Activated CD4-positive, alpha-beta T cell treated with anti-CD3 and anti-CD28 coated beads, Interleukin-2, amount 10 ng/mL, durations not matched to agents 7 days and 5 days (primary cell): ENCODE measurements at regions not wholly inside any gene's neighbourhood (a gene's known extent, or its start where the extent isn't known, plus 50 kb on each side); places are given as distances from the start of the nearest gene placed in this dataset.

ENCODE experiments used
- CTCF ChIA-PET: fragments of 350-600 bp; sonication (Branson Sonifier 250); formaldehyde crosslinking; loops from one replicate; lab custom pipeline; 2021; ENCODE audit warnings: antibody characterized with exemption; lab: Charles Lee
- POLR2A ChIA-PET: fragments of 350-600 bp; sonication (Branson Sonifier 250); formaldehyde crosslinking; loops from one replicate; lab custom pipeline; 2021; ENCODE audit warnings: antibody characterized with exemption; lab: Charles Lee
- DNase-seq: peaks from one replicate; pipeline ENCODE4 v3.0.0-alpha.2; 2020
- H3K27ac Mint-ChIP-seq: one replicate; pipeline ENCODE4 v1.8.0; 2021; ENCODE audit warnings: mild to moderate bottlenecking, moderate library complexity, mixed read lengths
- H3K27me3 Mint-ChIP-seq: one replicate; pipeline ENCODE4 v1.8.0; 2021; ENCODE audit warnings: mixed read lengths
- H3K36me3 Mint-ChIP-seq: one replicate; pipeline ENCODE4 v1.8.0; 2021; ENCODE audit warnings: low read depth, mixed read lengths
- H3K4me1 Mint-ChIP-seq: one replicate; pipeline ENCODE4 v1.8.0; 2021; ENCODE audit warnings: mixed read lengths
- H3K4me3 Mint-ChIP-seq: one replicate; pipeline ENCODE4 v1.8.0; 2021; ENCODE audit warnings: mild to moderate bottlenecking, moderate library complexity, mixed read lengths
- H3K9me3 Mint-ChIP-seq: one replicate; pipeline ENCODE4 v1.8.0; 2021; ENCODE audit warnings: mixed read lengths

- ChIA-PET POLR2A (no interaction called here), CTCF (no interaction called here)
- Mint-ChIP-seq H3K4me1 (no peaks in the 10 kb centered on the region), H3K36me3 (no peaks in the 10 kb centered on the region), H3K27ac (no peak overlapping the region), H3K4me3 (no peak overlapping the region), H3K9me3 (no peaks in the 10 kb centered on the region), H3K27me3 (no peaks in the 10 kb centered on the region)
- no peak for DNase-seq
These were observed 55.5 kb upstream of the SLC5A12 start for GRCh38 chr11:26777372-26777808.

- POLR2A ChIA-PET = no interaction called here
These were observed 56.3 kb upstream of the SLC5A12 start for GRCh38 chr11:26778000-26778757.

GRCh38 chr11:26779074-26779865 lies 57.4 kb upstream of the SLC5A12 start:
- DNase-seq = no peak
- H3K4me1 Mint-ChIP-seq = no peaks in the 10 kb centered on the region
- POLR2A ChIA-PET = no interaction called here
- CTCF ChIA-PET = interaction anchor here (1.2 kb wide), 1 partner anchor 10 kb away, joined by 3 read pairs; no protein-coding TSS in a partner anchor
- H3K27ac Mint-ChIP-seq = no peak overlapping the region
- no peaks in the 10 kb centered on the region for H3K27me3 Mint-ChIP-seq
- H3K36me3 Mint-ChIP-seq = no peaks in the 10 kb centered on the region
- no peak overlapping the region for H3K4me3 Mint-ChIP-seq
- peaks cover 5% of the 10 kb centered on the region for H3K9me3 Mint-ChIP-seq

More at GRCh38 chr11:26778000-26778757, 56.3 kb upstream of the SLC5A12 start:
- CTCF ChIA-PET = interaction anchor here (1.2 kb wide), 1 partner anchor 12 kb away, joined by 3 read pairs; no protein-coding TSS in a partner anchor
- H3K4me3 Mint-ChIP-seq = no peak overlapping the region
- no peaks in the 10 kb centered on the region for H3K36me3 Mint-ChIP-seq
- no peak for DNase-seq
- no peaks in the 10 kb centered on the region for H3K27me3 Mint-ChIP-seq
- H3K9me3 Mint-ChIP-seq = no peaks in the 10 kb centered on the region
- H3K4me1 Mint-ChIP-seq = no peaks in the 10 kb centered on the region
- no peak overlapping the region for H3K27ac Mint-ChIP-seq

- H3K36me3 Mint-ChIP-seq = no peaks in the 10 kb centered on the region
- CTCF ChIA-PET = no interaction called here
These were observed 58.7 kb upstream of the SLC5A12 start for GRCh38 chr11:26780376-26781085.

GRCh38 chr11:26782220-26782965 lies 60.5 kb upstream of the SLC5A12 start:
- CTCF ChIA-PET = no interaction called here

More at GRCh38 chr11:26780376-26781085, 58.7 kb upstream of the SLC5A12 start:
- H3K27me3 Mint-ChIP-seq = no peaks in the 10 kb centered on the region
- POLR2A ChIA-PET = no interaction called here
- no peak overlapping the region for H3K27ac Mint-ChIP-seq
- H3K4me3 Mint-ChIP-seq = no peak overlapping the region
- H3K9me3 Mint-ChIP-seq = peaks cover 8% of the 10 kb centered on the region
- no peak for DNase-seq
- H3K4me1 Mint-ChIP-seq = no peaks in the 10 kb centered on the region

GRCh38 chr11:26783997-26784396 lies 62.1 kb upstream of the SLC5A12 start:
- ChIA-PET CTCF (no interaction called here), POLR2A (no interaction called here)
- Mint-ChIP-seq H3K9me3 (peaks cover 15% of the 10 kb centered on the region), H3K4me3 (no peak overlapping the region), H3K27me3 (no peaks in the 10 kb centered on the region), H3K27ac (no peak overlapping the region), H3K4me1 (no peaks in the 10 kb centered on the region), H3K36me3 (no peaks in the 10 kb centered on the region)
- no peak for DNase-seq

More at GRCh38 chr11:26782220-26782965, 60.5 kb upstream of the SLC5A12 start:
- no peak overlapping the region for H3K4me3 Mint-ChIP-seq
- no peaks in the 10 kb centered on the region for H3K27me3 Mint-ChIP-seq
- H3K36me3 Mint-ChIP-seq = no peaks in the 10 kb centered on the region
- no peaks in the 10 kb centered on the region for H3K4me1 Mint-ChIP-seq
- H3K9me3 Mint-ChIP-seq = peaks cover 15% of the 10 kb centered on the region
- POLR2A ChIA-PET = no interaction called here
- H3K27ac Mint-ChIP-seq = no peak overlapping the region
- no peak for DNase-seq

GRCh38 chr11:26790738-26791137 lies 68.9 kb upstream of the SLC5A12 start:
- no peaks in the 10 kb centered on the region for H3K4me1 Mint-ChIP-seq
- H3K27me3 Mint-ChIP-seq = no peaks in the 10 kb centered on the region
- H3K27ac Mint-ChIP-seq = no peak overlapping the region
- H3K4me3 Mint-ChIP-seq = no peak overlapping the region
- H3K9me3 Mint-ChIP-seq = peaks cover 6% of the 10 kb centered on the region
- H3K36me3 Mint-ChIP-seq = no peaks in the 10 kb centered on the region
- no peak for DNase-seq
- CTCF ChIA-PET = no interaction called here
- POLR2A ChIA-PET = no interaction called here

- H3K27ac Mint-ChIP-seq = no peak overlapping the region
These were observed 71.1 kb upstream of the SLC5A12 start for GRCh38 chr11:26792941-26793340.

GRCh38 chr11:26793487-26793886 lies 71.6 kb upstream of the SLC5A12 start:
- Mint-ChIP-seq H3K9me3 (no peaks in the 10 kb centered on the region), H3K4me1 (no peaks in the 10 kb centered on the region), H3K36me3 (no peaks in the 10 kb centered on the region), H3K27ac (no peak overlapping the region), H3K27me3 (no peaks in the 10 kb centered on the region), H3K4me3 (no peak overlapping the region)
- CTCF ChIA-PET = no interaction called here
- no peak for DNase-seq
- POLR2A ChIA-PET = no interaction called here

More at GRCh38 chr11:26792941-26793340, 71.1 kb upstream of the SLC5A12 start:
- no peak for DNase-seq
- H3K36me3 Mint-ChIP-seq = no peaks in the 10 kb centered on the region
- no peaks in the 10 kb centered on the region for H3K27me3 Mint-ChIP-seq
- no peak overlapping the region for H3K4me3 Mint-ChIP-seq
- no peaks in the 10 kb centered on the region for H3K4me1 Mint-ChIP-seq
- ChIA-PET CTCF (no interaction called here), POLR2A (no interaction called here)
- H3K9me3 Mint-ChIP-seq = no peaks in the 10 kb centered on the region

GRCh38 chr11:26801601-26802000 lies 79.7 kb upstream of the SLC5A12 start:
- CTCF ChIA-PET = no interaction called here
- Mint-ChIP-seq H3K9me3 (no peaks in the 10 kb centered on the region), H3K36me3 (no peaks in the 10 kb centered on the region), H3K4me3 (no peak overlapping the region), H3K4me1 (no peaks in the 10 kb centered on the region), H3K27me3 (no peaks in the 10 kb centered on the region), H3K27ac (no peak overlapping the region)
- no peak for DNase-seq
- POLR2A ChIA-PET = no interaction called here

GRCh38 chr11:26805001-26805400 lies 83.1 kb upstream of the SLC5A12 start:
- Mint-ChIP-seq H3K4me1 (no peaks in the 10 kb centered on the region), H3K27me3 (no peaks in the 10 kb centered on the region), H3K27ac (no peak overlapping the region), H3K9me3 (no peaks in the 10 kb centered on the region), H3K4me3 (no peak overlapping the region), H3K36me3 (no peaks in the 10 kb centered on the region)
- CTCF ChIA-PET = no interaction called here
- POLR2A ChIA-PET = interaction anchor here (0.6 kb wide), 1 partner anchor 12 kb away, joined by 3 read pairs; no protein-coding TSS in a partner anchor
- DNase-seq = no peak

GRCh38 chr11:26806219-26806618 lies 84.4 kb upstream of the SLC5A12 start:
- Mint-ChIP-seq H3K4me3 (no peak overlapping the region), H3K4me1 (no peaks in the 10 kb centered on the region), H3K36me3 (no peaks in the 10 kb centered on the region), H3K27me3 (no peaks in the 10 kb centered on the region), H3K9me3 (no peaks in the 10 kb centered on the region), H3K27ac (no peak overlapping the region)
- CTCF ChIA-PET = no interaction called here
- POLR2A ChIA-PET = no interaction called here
- DNase-seq = no peak
